ENCODE measurements at regions not wholly inside any gene's neighbourhood (a gene's known extent, or its start where the extent isn't known, plus 50 kb on each side); places are given as distances from the start of the nearest gene placed in this dataset.

DNA sequence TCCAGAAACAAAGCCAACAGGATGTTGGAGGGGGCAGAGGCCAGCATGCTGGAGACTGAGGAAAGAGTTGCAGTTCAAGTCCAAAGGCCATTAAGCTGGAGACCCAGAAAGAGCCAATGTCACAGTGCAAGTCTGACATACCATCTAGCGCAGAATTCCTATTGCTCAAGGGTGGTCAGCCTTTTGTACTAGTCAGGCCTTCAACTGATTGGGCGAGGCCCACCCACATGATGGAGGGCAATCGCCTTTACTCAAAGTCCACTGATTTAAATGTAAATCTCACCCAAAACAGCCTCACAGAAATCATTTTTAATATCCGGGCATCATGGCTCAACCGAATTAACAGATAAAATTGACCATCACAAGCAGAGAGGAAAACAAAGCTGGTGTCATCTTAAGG lies 113.9 kb downstream of the RCN1 start:
- no peak for DNase-seq

- no peak for DNase-seq
These were observed 119.7 kb downstream of the RCN1 start for GRCh38 chr11:32210556-32210955.

GRCh38 chr11:32213223-32213622 lies 122.3 kb downstream of the RCN1 start:
- no peak for DNase-seq

GRCh38 chr11:32215157-32215556 lies 124.3 kb downstream of the RCN1 start:
- no peak for DNase-seq

DNA sequence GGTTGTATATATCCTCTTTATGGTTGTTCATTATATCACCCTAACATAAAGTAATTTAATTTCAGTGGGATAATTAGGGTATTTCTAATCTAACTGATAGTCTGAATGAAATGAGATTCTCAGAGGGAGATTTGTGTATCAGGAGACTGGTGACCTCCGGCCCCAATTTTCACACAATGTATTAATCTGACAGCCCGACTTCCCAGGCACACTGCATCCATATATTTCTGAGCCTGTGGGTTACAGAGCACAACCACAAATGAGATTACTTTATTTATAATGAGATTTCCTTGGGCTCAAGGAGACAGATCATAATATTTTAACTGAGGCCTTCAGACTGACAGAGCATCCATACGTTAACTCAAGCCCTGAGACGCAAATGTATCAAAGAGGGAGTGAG lies 125.9 kb downstream of the RCN1 start:
- no peak for DNase-seq

- no peak for DNase-seq
These were observed 128.4 kb downstream of the RCN1 start for GRCh38 chr11:32219320-32219719.

- no peak for DNase-seq
These were observed 130.7 kb downstream of the RCN1 start for GRCh38 chr11:32221476-32222032.

GRCh38 chr11:32224580-32224979 lies 133.7 kb downstream of the RCN1 start:
- DNase-seq = no peak

GRCh38 chr11:32225571-32226285 lies 134.9 kb downstream of the RCN1 start:
- DNase-seq = no peak

GRCh38 chr11:32226480-32226879 lies 135.6 kb downstream of the RCN1 start:
- no peak for DNase-seq

GRCh38 chr11:32229576-32230240 lies 138.8 kb downstream of the RCN1 start:
- DNase-seq = no peak

- DNase-seq = no peak
These were observed 141.1 kb downstream of the RCN1 start for GRCh38 chr11:32231909-32232493.

- no peak for DNase-seq
These were observed 141.6 kb downstream of the RCN1 start for GRCh38 chr11:32232516-32232915.

DNA sequence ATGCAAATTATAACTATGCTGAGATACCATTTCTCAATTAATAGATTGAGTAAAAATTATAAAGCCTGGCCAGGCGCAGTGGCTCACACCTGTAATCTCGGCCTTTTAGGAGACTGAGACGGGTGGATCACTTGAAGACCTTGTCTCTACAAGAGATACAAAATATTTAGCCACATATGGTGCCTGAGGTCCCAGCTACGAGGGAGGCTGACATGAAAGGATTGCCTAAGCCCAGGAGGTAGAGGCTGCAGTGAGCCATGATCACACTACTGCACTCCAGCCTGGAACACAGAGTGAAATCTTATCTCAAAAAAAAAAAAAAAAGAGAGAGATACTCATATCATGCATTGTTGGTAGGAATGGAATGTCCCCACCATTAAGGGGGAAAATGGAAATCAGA lies 142.4 kb downstream of the RCN1 start:
- no peak for DNase-seq

- DNase-seq = no peak
These were observed 143.1 kb downstream of the RCN1 start for GRCh38 chr11:32233928-32234327.

- no peak for DNase-seq
These were observed 153.6 kb downstream of the RCN1 start for GRCh38 chr11:32244453-32244852.

DNA sequence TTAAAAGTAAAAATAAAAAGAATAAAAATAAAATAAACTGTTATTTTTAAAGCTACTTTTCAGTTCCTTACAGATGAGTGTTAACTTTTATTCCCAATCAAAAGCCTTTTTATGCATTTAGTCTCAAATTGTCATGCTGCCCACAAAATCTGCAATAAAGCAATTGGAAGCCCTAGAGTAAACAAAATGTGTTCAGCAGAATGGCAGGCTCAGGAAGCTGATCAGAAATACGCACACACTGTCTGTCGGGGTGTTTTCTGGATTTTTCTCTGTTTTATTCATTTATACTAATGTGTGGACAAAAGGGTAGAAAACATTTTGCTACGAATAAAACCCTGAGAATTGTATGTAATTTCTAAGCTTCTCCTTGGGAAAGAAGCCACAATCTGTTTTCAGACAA lies 162.8 kb downstream of the RCN1 start:
- no peak for DNase-seq

GRCh38 chr11:32255841-32256240 lies 165.0 kb downstream of the RCN1 start:
- DNase-seq = peak; percentile 75

GRCh38 chr11:32256466-32256865 lies 165.6 kb downstream of the RCN1 start:
- DNase-seq = no peak

GRCh38 chr11:32259641-32260081 lies 168.8 kb downstream of the RCN1 start:
- DNase-seq = peak; percentile 74

DNA sequence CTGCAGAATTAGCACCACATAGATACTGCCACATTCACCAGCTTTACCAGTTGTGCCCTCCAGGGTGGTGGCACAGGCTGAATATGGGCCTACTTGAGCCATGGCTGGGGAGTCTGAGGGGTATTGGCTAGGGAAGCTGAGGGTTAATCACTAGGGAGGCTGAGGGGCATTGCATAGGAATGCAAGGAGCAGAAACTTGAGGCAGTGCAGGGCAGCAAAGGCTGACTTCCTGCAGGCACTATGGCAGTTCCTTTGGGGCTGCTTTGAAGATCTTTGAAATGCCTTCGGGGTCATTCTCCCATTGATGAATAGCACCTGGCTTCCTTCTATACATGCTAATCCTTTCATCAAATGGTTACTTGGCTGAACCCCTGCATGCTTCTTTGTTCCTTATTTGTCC lies 171.5 kb downstream of the RCN1 start:
- DNase-seq = no peak

DNA sequence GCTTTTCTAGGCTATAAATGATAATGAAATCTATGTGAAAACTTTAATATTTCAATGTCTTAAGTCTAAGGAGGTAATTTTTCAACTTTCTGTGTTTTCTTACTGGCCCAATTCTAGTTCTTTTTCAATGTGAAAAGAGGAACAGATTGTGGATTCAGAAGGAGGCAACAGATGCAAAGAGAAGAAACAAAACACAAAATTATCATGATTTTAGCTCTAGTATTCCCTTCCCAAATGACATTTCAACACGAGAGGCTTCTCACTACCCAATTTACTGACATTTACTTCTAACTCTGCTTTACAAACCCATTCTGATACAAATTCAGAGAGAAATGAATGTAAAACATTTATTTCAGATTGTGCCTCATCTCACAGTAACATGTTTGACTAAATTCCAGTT lies 169.4 kb downstream of the WT1 start:
- no peak for DNase-seq

DNA sequence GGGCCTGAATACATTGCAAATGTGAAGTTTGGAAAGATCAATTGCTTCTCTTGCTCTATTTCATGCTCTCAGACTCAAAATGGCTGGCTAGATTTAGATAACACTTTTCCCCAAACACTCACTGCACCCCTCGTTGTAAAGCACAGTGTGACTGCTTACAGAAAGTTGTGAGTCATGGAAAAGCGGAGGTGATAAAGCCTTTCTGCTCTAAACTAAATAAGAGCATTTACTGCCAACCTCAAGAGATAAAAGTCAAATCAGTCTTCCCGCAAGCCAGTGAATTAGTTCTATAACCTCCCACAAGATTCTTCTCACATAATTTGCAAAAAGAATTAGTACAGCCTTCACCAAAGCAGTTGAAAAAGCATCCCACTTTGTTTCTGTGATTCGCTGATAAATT lies 168.7 kb downstream of the WT1 start:
- DNase-seq = no peak
